HepG2 (cell line): ENCODE measurements at regions not wholly inside any gene's neighbourhood (a gene's known extent, or its start where the extent isn't known, plus 50 kb on each side); places are given as distances from the start of the nearest gene placed in this dataset.

ENCODE experiments used
- ATAC-seq: fragments of 200-7000 bp; cut with Tn5 transposase; 3 replicates; pipeline ENCODE4 v1.9.1; 2020; ENCODE audit warnings: mild to moderate bottlenecking, moderate library complexity
- BruUV-seq: library from RNA; stranded (reverse); fragments of 400-500 nt; replicated peaks from 2 replicates; lab custom pipeline; 2021; lab: Mats Ljungman, UMichigan
- CTCF ChIA-PET: fragments of 300-600 bp; formaldehyde crosslinking; extraction: SDS; loops from one replicate; lab custom pipeline; 2021; ENCODE audit warnings: low total read pairs, inconsistent platforms, low intra/inter-chr PET ratio; lab: Yijun Ruan, JAX
- POLR2A ChIA-PET: fragments of 350-600 bp; sonication (Branson Sonifier 250); formaldehyde crosslinking; loops from one replicate; lab custom pipeline; 2020; ENCODE audit warnings: antibody characterized with exemption, inconsistent platforms; lab: Yijun Ruan, JAX
- DNase-seq: peaks from one replicate; pipeline ENCODE4 v3.0.0-alpha.2; 2015; ENCODE audit warnings: low spot score
- FAIRE-seq: peaks from 3 replicates; lab custom pipeline; 2011; peaks lifted over from hg19 to GRCh38; lab: Jason Lieb, UNC
- H2AFZ ChIP-seq: one replicate; pipeline ENCODE4 v1.6.1; 2011; ENCODE audit warnings: low read length, inconsistent platforms
- H3K27ac ChIP-seq: fragments of 300-600 bp; 3 replicates; pipeline ENCODE4 v1.8.0; 2011; ENCODE audit warnings: mixed run types, mild to moderate bottlenecking, mixed read lengths, low read length, inconsistent platforms; ENCODE audit not compliant: insufficient read depth; ENCODE audit errors: extremely low read length
- H3K27me3 ChIP-seq, 2 experiments: fragments of 200-600 bp in 1 of 2; 2 replicates in 1 of 2; 3 replicates in 1 of 2; pipeline versions ENCODE4 v1.6.0 to v1.8.0; 2011; ENCODE audit warnings: low read length in 2 of 2, mild to moderate bottlenecking in 2 of 2, moderate library complexity in 2 of 2, inconsistent platforms in 1 of 2; ENCODE audit not compliant: insufficient read depth in 2 of 2, control insufficient read depth in 1 of 2
- H3K36me3 ChIP-seq, 2 experiments: fragments of 200-600 bp in 1 of 2; replicated peaks in 1 of 2; 2 replicates in 1 of 2; 3 replicates in 1 of 2; pipeline versions ENCODE4 v1.5.1 to v1.8.0; 2011; ENCODE audit warnings: low read length in 2 of 2, inconsistent platforms in 1 of 2; ENCODE audit not compliant: insufficient read depth in 2 of 2, control insufficient read depth in 1 of 2
- H3K4me1 ChIP-seq: 2 replicates; pipeline ENCODE4 v1.5.1; 2012; ENCODE audit warnings: low read length, inconsistent platforms; ENCODE audit not compliant: insufficient read depth
- H3K4me2 ChIP-seq: 2 replicates; pipeline ENCODE4 v1.6.0; 2011; ENCODE audit warnings: low read depth, low read length, inconsistent platforms
- H3K4me3 ChIP-seq, 3 experiments: fragments of 200-600 bp in 1 of 3; sonication (generic), shearing (Covaris generic) in 1 of 3; replicated peaks in 1 of 3; 2 replicates each; pipeline ENCODE4 v1.5.1; 2011 to 2016; ENCODE audit warnings: low read length in 3 of 3, inconsistent platforms in 2 of 3, low read depth in 2 of 3, mild to moderate bottlenecking in 2 of 3, control low read depth in 1 of 3, mixed read lengths in 1 of 3; ENCODE audit not compliant: insufficient read depth in 1 of 3
- H3K79me2 ChIP-seq: one replicate; pipeline ENCODE4 v1.6.1; 2011; ENCODE audit warnings: low read length, inconsistent platforms; ENCODE audit not compliant: insufficient read depth
- H3K9ac ChIP-seq: 2 replicates; pipeline ENCODE4 v1.6.0; 2011; ENCODE audit warnings: mild to moderate bottlenecking, low read depth, low read length, inconsistent platforms; ENCODE audit not compliant: insufficient read depth
- H3K9me3 ChIP-seq: 2 replicates; pipeline ENCODE4 v1.5.1; 2012; ENCODE audit warnings: mild to moderate bottlenecking, low read length
- H4K20me1 ChIP-seq: 2 replicates; pipeline ENCODE4 v1.6.0; 2011; ENCODE audit warnings: inconsistent platforms, mild to moderate bottlenecking, low read length, moderate library complexity; ENCODE audit not compliant: insufficient read depth
- CBFB ChIP-seq: sonication (generic); formaldehyde crosslinking; IDR thresholded peaks from 2 replicates; pipeline ENCODE4 v1.4.0; 2020; ENCODE audit warnings: missing genetic modification reagents
- HINFP ChIP-seq: sonication (generic); formaldehyde crosslinking; IDR thresholded peaks from 2 replicates; pipeline ENCODE4 v1.4.0; 2020; ENCODE audit warnings: low read depth, mild to moderate bottlenecking, missing genetic modification reagents
- MBNL3 ChIP-seq: fragments of 250-450 bp; sonication (Bioruptor Pico); conservative IDR thresholded peaks from 2 replicates; pipeline ENCODE4 v1.8.0; 2022; ENCODE audit warnings: mild to moderate bottlenecking, inconsistent platforms
- NCOA2 ChIP-seq: sonication (generic); formaldehyde crosslinking; IDR thresholded peaks from 2 replicates; pipeline ENCODE4 v1.8.0; 2022; ENCODE audit warnings: inconsistent platforms
- NKX3-1 ChIP-seq: sonication (generic); formaldehyde crosslinking; IDR thresholded peaks from 2 replicates; pipeline ENCODE4 v1.5.0; 2020; ENCODE audit warnings: missing genetic modification reagents
- PHF8 ChIP-seq: sonication (generic); formaldehyde crosslinking; IDR thresholded peaks from 2 replicates; pipeline ENCODE4 v1.5.0; 2020; ENCODE audit warnings: missing genetic modification reagents
- STAT6 ChIP-seq: sonication (generic); formaldehyde crosslinking; IDR thresholded peaks from 2 replicates; pipeline ENCODE4 v1.4.0; 2020; ENCODE audit warnings: missing genetic modification reagents, mild to moderate bottlenecking, borderline replicate concordance
- ZBTB25 ChIP-seq: IDR thresholded peaks from 2 replicates; pipeline ENCODE4 v1.6.1; 2018; ENCODE audit warnings: missing genetic modification reagents
- ZBTB43 ChIP-seq: sonication (generic); formaldehyde crosslinking; conservative IDR thresholded peaks from 2 replicates; pipeline ENCODE4 v1.4.0; 2020; ENCODE audit warnings: missing genetic modification reagents
- ZFP41 ChIP-seq: sonication (generic); formaldehyde crosslinking; IDR thresholded peaks from 2 replicates; pipeline ENCODE4 v1.4.0; 2020; ENCODE audit warnings: mild to moderate bottlenecking, missing genetic modification reagents, borderline replicate concordance
- ZNF558 ChIP-seq: sonication (generic); formaldehyde crosslinking; IDR thresholded peaks from 2 replicates; pipeline ENCODE4 v1.9.0; 2022; ENCODE audit warnings: mild to moderate bottlenecking, missing genetic modification reagents, borderline replicate concordance
- WGBS: methylation state at CpG from one replicate; pipeline ENCODE4 v1.1.6; 2017; ENCODE audit warnings: low lambda C conversion rate; 5-methylcytosine and 5-hydroxymethylcytosine counted together
- in situ Hi-C: cut with HindIII; loops from 2 replicates; pipeline ENCODE4 v1.10.0; 2017; ENCODE audit warnings: low pct_unique_long_range_greater_than_20kb; ENCODE audit not compliant: extremely low pct_ligation_motif_present
- intact Hi-C: fragments of 100-400 bp; cut with micrococcal nuclease; formaldehyde crosslinking; loops from one replicate; pipeline ENCODE4 v1.10.0; 2022; ENCODE audit not compliant: unreplicated experiment

GRCh38 chr3:106010829-106011228 lies 142.0 kb upstream of the CBLB start:
- no peak overlapping the region for H3K4me2 ChIP-seq
- no peak overlapping the region for H3K27ac ChIP-seq
- no peaks in the 10 kb centered on the region for H4K20me1 ChIP-seq
- H3K4me3 ChIP-seq: no peak overlapping the region
- no peak overlapping the region for H2AFZ ChIP-seq
- ChIA-PET CTCF (no interaction called here), POLR2A (no interaction called here)
- no peak for TF ChIP-seq PHF8 (CRISPR knock-in tag)
- TF ChIP-seq ZNF558 (CRISPR knock-in tag): no peak
- TF ChIP-seq ZBTB43: no peak
- TF ChIP-seq ZBTB25: no peak
- TF ChIP-seq NKX3-1 (CRISPR knock-in tag): no peak
- TF ChIP-seq STAT6: no peak
- TF ChIP-seq CBFB: no peak
- TF ChIP-seq HINFP (CRISPR knock-in tag): no peak
- no peak for TF ChIP-seq NCOA2 (CRISPR knock-in tag)
- no peak for TF ChIP-seq MBNL3 (CRISPR knock-in tag)
- no peak for TF ChIP-seq ZFP41
- H3K36me3 ChIP-seq: no peaks in the 10 kb centered on the region
- no peaks in the 10 kb centered on the region for H3K79me2 ChIP-seq
- DNase-seq (no peak), FAIRE-seq (no peak), ATAC-seq (no peak)
- no peaks in the 10 kb centered on the region for H3K4me1 ChIP-seq
- intact Hi-C loops: no loop called here
- 0% methylated on average over 3 of the region's 3 CpGs for WGBS
- BruUV-seq: no TSS peak
- in situ Hi-C loops: no loop called here
- H3K9me3 ChIP-seq: no peaks in the 10 kb centered on the region
- H3K9ac ChIP-seq: no peak overlapping the region
- H3K27me3 ChIP-seq: no peaks in the 10 kb centered on the region; a peak in 1 of 5 replicates
